ENCODE measurements at regions not wholly inside any gene's neighbourhood (a gene's known extent, or its start where the extent isn't known, plus 50 kb on each side); places are given as distances from the start of the nearest gene placed in this dataset.

- TF ChIP-seq GATA3 (IDR thresholded peaks at IDR 0.05; ENCODE audit: low read depth, low read length) (no peak), GATA2 (IDR thresholded peaks at IDR 0.05; ENCODE audit: low read depth, low read length) (no peak)
These were observed 668.7 kb upstream of the FTMT start for GRCh38 chr5:121182788-121183490.

GRCh38 chr5:121188849-121189248, 662.8 kb upstream of the FTMT start:
- TF ChIP-seq GATA3 (IDR thresholded peaks at IDR 0.05; ENCODE audit: low read depth, low read length) (no peak), GATA2 (IDR thresholded peaks at IDR 0.05; ENCODE audit: low read depth, low read length) (no peak)

- no peak for TF ChIP-seq GATA2 (IDR thresholded peaks at IDR 0.05; ENCODE audit: low read depth, low read length)
- no peak for TF ChIP-seq GATA3 (IDR thresholded peaks at IDR 0.05; ENCODE audit: low read depth, low read length)
These were observed 662.1 kb upstream of the FTMT start for GRCh38 chr5:121189342-121190305.

- TF ChIP-seq GATA3 (IDR thresholded peaks at IDR 0.05; ENCODE audit: low read depth, low read length) = no peak
- no peak for TF ChIP-seq GATA2 (IDR thresholded peaks at IDR 0.05; ENCODE audit: low read depth, low read length)
These were observed 652.3 kb upstream of the FTMT start for GRCh38 chr5:121199216-121199999.

- TF ChIP-seq GATA2 (IDR thresholded peaks at IDR 0.05; ENCODE audit: low read depth, low read length) (no peak), GATA3 (IDR thresholded peaks at IDR 0.05; ENCODE audit: low read depth, low read length) (no peak)
These were observed 633.6 kb upstream of the FTMT start for GRCh38 chr5:121218086-121218485.

GRCh38 chr5:121221483-121221882, 630.2 kb upstream of the FTMT start:
- TF ChIP-seq GATA3 (IDR thresholded peaks at IDR 0.05; ENCODE audit: low read depth, low read length) (no peak), GATA2 (IDR thresholded peaks at IDR 0.05; ENCODE audit: low read depth, low read length) (no peak)

GRCh38 chr5:121226765-121227164, 624.9 kb upstream of the FTMT start:
- no peak for TF ChIP-seq GATA2 (IDR thresholded peaks at IDR 0.05; ENCODE audit: low read depth, low read length)
- no peak for TF ChIP-seq GATA3 (IDR thresholded peaks at IDR 0.05; ENCODE audit: low read depth, low read length)

- TF ChIP-seq GATA3 (IDR thresholded peaks at IDR 0.05; ENCODE audit: low read depth, low read length) = no peak
- TF ChIP-seq GATA2 (IDR thresholded peaks at IDR 0.05; ENCODE audit: low read depth, low read length) = no peak
These were observed 611.7 kb upstream of the FTMT start for GRCh38 chr5:121239951-121240350.

- no peak for TF ChIP-seq GATA3 (IDR thresholded peaks at IDR 0.05; ENCODE audit: low read depth, low read length)
- TF ChIP-seq GATA2 (IDR thresholded peaks at IDR 0.05; ENCODE audit: low read depth, low read length) = no peak
These were observed 604.7 kb upstream of the FTMT start for GRCh38 chr5:121246971-121247370.

- no peak for TF ChIP-seq GATA2 (IDR thresholded peaks at IDR 0.05; ENCODE audit: low read depth, low read length)
- no peak for TF ChIP-seq GATA3 (IDR thresholded peaks at IDR 0.05; ENCODE audit: low read depth, low read length)
These were observed 599.7 kb upstream of the FTMT start for GRCh38 chr5:121251954-121252353.

GRCh38 chr5:121257621-121258020, 594.1 kb upstream of the FTMT start:
- TF ChIP-seq GATA3 (IDR thresholded peaks at IDR 0.05; ENCODE audit: low read depth, low read length) (no peak), GATA2 (IDR thresholded peaks at IDR 0.05; ENCODE audit: low read depth, low read length) (no peak)

- TF ChIP-seq GATA3 (IDR thresholded peaks at IDR 0.05; ENCODE audit: low read depth, low read length) (no peak), GATA2 (IDR thresholded peaks at IDR 0.05; ENCODE audit: low read depth, low read length) (no peak)
These were observed 588.2 kb upstream of the FTMT start for GRCh38 chr5:121263456-121263855.

- TF ChIP-seq GATA2 (IDR thresholded peaks at IDR 0.05; ENCODE audit: low read depth, low read length) (no peak), GATA3 (IDR thresholded peaks at IDR 0.05; ENCODE audit: low read depth, low read length) (no peak)
These were observed 587.1 kb upstream of the FTMT start for GRCh38 chr5:121264605-121265004.

GRCh38 chr5:121271546-121271945, 580.1 kb upstream of the FTMT start:
- TF ChIP-seq GATA3 (IDR thresholded peaks at IDR 0.05; ENCODE audit: low read depth, low read length) (no peak), GATA2 (IDR thresholded peaks at IDR 0.05; ENCODE audit: low read depth, low read length) (no peak)

All from SH-SY5Y (cell line).